Astrocyte of the cerebellum (primary cell): ENCODE measurements at regions not wholly inside any gene's neighbourhood (a gene's known extent, or its start where the extent isn't known, plus 50 kb on each side); places are given as distances from the start of the nearest gene placed in this dataset.

Source experiments
- DNase-seq: peaks from one replicate; pipeline ENCODE4 v3.0.0-alpha.2; 2011; ENCODE audit warnings: low read depth
- H3K4me3 ChIP-seq: 2 replicates; pipeline ENCODE4 v1.5.1; 2011; ENCODE audit warnings: mild to moderate bottlenecking, low read depth, low read length, moderate library complexity
- in situ Hi-C: cut with HindIII; loops from 2 replicates; pipeline ENCODE4 v1.10.0; 2017; ENCODE audit warnings: low sequenced_read_pairs
- TF ChIP-seq, protein P1 (sequence below): IDR thresholded peaks from 2 replicates; pipeline ENCODE4 v1.5.1; 2012; ENCODE audit warnings: low read length, low read depth, moderate library complexity, mild to moderate bottlenecking; ENCODE audit errors: missing control alignments

- in situ Hi-C loops = no loop called here
- TF ChIP-seq, protein P1, sequence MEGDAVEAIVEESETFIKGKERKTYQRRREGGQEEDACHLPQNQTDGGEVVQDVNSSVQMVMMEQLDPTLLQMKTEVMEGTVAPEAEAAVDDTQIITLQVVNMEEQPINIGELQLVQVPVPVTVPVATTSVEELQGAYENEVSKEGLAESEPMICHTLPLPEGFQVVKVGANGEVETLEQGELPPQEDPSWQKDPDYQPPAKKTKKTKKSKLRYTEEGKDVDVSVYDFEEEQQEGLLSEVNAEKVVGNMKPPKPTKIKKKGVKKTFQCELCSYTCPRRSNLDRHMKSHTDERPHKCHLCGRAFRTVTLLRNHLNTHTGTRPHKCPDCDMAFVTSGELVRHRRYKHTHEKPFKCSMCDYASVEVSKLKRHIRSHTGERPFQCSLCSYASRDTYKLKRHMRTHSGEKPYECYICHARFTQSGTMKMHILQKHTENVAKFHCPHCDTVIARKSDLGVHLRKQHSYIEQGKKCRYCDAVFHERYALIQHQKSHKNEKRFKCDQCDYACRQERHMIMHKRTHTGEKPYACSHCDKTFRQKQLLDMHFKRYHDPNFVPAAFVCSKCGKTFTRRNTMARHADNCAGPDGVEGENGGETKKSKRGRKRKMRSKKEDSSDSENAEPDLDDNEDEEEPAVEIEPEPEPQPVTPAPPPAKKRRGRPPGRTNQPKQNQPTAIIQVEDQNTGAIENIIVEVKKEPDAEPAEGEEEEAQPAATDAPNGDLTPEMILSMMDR = no peak
- DNase-seq = no peak
- H3K4me3 ChIP-seq = no peak overlapping the region
Measured at GRCh38 chr1:87524021-87524754, 195.5 kb downstream of the LMO4 start.

DNA sequence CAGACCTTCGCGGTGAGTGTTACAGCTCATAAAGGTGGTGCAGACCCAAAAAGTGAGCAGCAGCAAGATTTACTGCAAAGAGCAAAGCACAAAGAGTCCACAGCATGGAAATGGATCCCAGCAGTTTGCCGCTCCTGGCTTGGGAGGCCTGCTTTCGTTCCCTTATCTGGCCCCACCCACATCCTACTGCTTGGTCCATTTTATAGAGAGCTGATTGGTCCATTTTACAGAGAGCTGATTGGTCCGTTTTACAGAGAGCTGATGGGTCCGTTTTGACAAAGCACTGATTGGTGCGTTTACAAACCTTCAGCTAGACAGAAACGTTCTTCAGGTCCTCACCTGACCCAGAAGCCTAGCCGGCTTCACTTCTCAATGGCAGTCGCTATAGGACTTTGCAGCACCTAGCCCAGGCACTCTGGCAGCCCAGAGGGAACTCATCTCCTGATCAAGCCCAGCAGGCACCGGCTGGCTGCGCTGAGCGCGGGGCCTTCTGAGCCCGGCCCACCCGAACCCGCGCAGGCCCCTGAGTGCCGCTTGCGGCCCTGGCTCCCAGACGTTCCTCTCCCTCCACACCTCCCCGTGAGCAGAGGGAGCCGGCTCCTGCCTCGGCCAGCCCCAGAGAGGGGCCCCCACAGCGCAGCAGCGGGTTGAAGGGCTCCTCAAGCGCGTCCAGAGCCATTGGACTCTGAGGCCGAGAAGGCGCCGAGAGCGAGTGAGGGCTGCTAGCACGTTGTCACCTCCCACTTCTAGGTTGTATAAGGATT is 200.3 kb downstream of the LMO4 start:
- TF ChIP-seq, protein P1 = no peak
- no peak overlapping the region for H3K4me3 ChIP-seq
- no peak for DNase-seq
- in situ Hi-C loops = no loop called here

GRCh38 chr1:87530042-87530807 is 201.5 kb downstream of the LMO4 start:
- in situ Hi-C loops = no loop called here
- H3K4me3 ChIP-seq = no peak overlapping the region
- TF ChIP-seq, protein P1 = no peak
- DNase-seq = no peak

GRCh38 chr1:87535551-87535950 is 206.9 kb downstream of the LMO4 start:
- H3K4me3 ChIP-seq = no peak overlapping the region
- no peak for DNase-seq
- TF ChIP-seq, protein P1 = no peak
- in situ Hi-C loops = no loop called here

GRCh38 chr1:87539147-87539546 is 210.5 kb downstream of the LMO4 start:
- H3K4me3 ChIP-seq = no peak overlapping the region
- in situ Hi-C loops = no loop called here
- TF ChIP-seq, protein P1 = no peak
- DNase-seq = no peak

GRCh38 chr1:87542697-87543096 is 214.0 kb downstream of the LMO4 start:
- no peak overlapping the region for H3K4me3 ChIP-seq
- in situ Hi-C loops = no loop called here
- no peak for DNase-seq
- TF ChIP-seq, protein P1 = no peak
